NCI-H2171 (cell line): ENCODE measurements at regions not wholly inside any gene's neighbourhood (a gene's known extent, or its start where the extent isn't known, plus 50 kb on each side); places are given as distances from the start of the nearest gene placed in this dataset.

Experiments used
- DNase-seq: peaks from one replicate; lab custom pipeline; 2025; lab: John Stamatoyannopoulos, UW

GRCh38 chr10:91335147-91335546 is 75.0 kb upstream of the HECTD2 start:
- no peak for DNase-seq

- no peak for DNase-seq
These were observed 70.4 kb upstream of the HECTD2 start for GRCh38 chr10:91339729-91340128.

GRCh38 chr10:91340613-91341362 is 69.4 kb upstream of the HECTD2 start:
- peak; percentile 24 for DNase-seq

- no peak for DNase-seq
These were observed 68.5 kb upstream of the HECTD2 start for GRCh38 chr10:91341686-91342085.

GRCh38 chr10:91343010-91343409 is 67.1 kb upstream of the HECTD2 start:
- DNase-seq, result no peak

- DNase-seq, result no peak
These were observed 65.9 kb upstream of the HECTD2 start for GRCh38 chr10:91344117-91344856.

- no peak for DNase-seq
These were observed 64.4 kb upstream of the HECTD2 start for GRCh38 chr10:91345716-91346115.

- no peak for DNase-seq
These were observed 62.6 kb upstream of the HECTD2 start for GRCh38 chr10:91347529-91347928.

- no peak for DNase-seq
These were observed 60.8 kb upstream of the HECTD2 start for GRCh38 chr10:91349381-91349780.

GRCh38 chr10:91350651-91351081 is 59.5 kb upstream of the HECTD2 start:
- no peak for DNase-seq

GRCh38 chr10:91352760-91353159 is 57.4 kb upstream of the HECTD2 start:
- DNase-seq, result no peak

GRCh38 chr10:91354166-91355075 is 55.7 kb upstream of the HECTD2 start:
- DNase-seq, result no peak

GRCh38 chr10:91355998-91356397 is 54.1 kb upstream of the HECTD2 start:
- DNase-seq, result no peak

GRCh38 chr10:91357497-91357896 is 52.6 kb upstream of the HECTD2 start:
- no peak for DNase-seq
